SJSA1 (cell line): ENCODE measurements at regions not wholly inside any gene's neighbourhood (a gene's known extent, or its start where the extent isn't known, plus 50 kb on each side); places are given as distances from the start of the nearest gene placed in this dataset.
A peak's percentile ranks its signal among the peaks of the same experiment; 100 is the strongest.
"Not testable (repeated sequence)": the region's sequence is repeated elsewhere in the genome, so short reads cannot be mapped to it uniquely, and the experiment has no call there.

Experiments used
- DNase-seq, 2 experiments: peaks; one replicate each; pipeline ENCODE4 v3.0.0-alpha.2; 2015 to 2020; ENCODE audit warnings: low spot score in 2 of 2, low read depth in 1 of 2
- H3K27ac ChIP-seq: fragments of 250-450 bp; sonication (Bioruptor Pico); 2 replicates; pipeline ENCODE4 v1.5.1; 2020; ENCODE audit warnings: mild to moderate bottlenecking, moderate library complexity
- H3K27me3 ChIP-seq: fragments of 250-450 bp; sonication (Bioruptor Pico); replicated peaks from 2 replicates; pipeline ENCODE4 v1.5.1; 2020; ENCODE audit warnings: mild to moderate bottlenecking, moderate library complexity
- H3K36me3 ChIP-seq: fragments of 250-450 bp; sonication (Bioruptor Pico); 2 replicates; pipeline ENCODE4 v1.5.1; 2020; ENCODE audit warnings: mild to moderate bottlenecking
- H3K4me1 ChIP-seq: fragments of 250-450 bp; sonication (Bioruptor Pico); replicated peaks from 2 replicates; pipeline ENCODE4 v1.6.1; 2021; ENCODE audit warnings: mild to moderate bottlenecking
- H3K4me3 ChIP-seq: fragments of 250-450 bp; sonication (Bioruptor Pico); 2 replicates; pipeline ENCODE4 v1.5.1; 2020; ENCODE audit warnings: mild to moderate bottlenecking
- H3K9me3 ChIP-seq: fragments of 250-450 bp; sonication (Bioruptor Pico); replicated peaks from 2 replicates; pipeline ENCODE4 v1.5.1; 2020; ENCODE audit warnings: mild to moderate bottlenecking

DNA sequence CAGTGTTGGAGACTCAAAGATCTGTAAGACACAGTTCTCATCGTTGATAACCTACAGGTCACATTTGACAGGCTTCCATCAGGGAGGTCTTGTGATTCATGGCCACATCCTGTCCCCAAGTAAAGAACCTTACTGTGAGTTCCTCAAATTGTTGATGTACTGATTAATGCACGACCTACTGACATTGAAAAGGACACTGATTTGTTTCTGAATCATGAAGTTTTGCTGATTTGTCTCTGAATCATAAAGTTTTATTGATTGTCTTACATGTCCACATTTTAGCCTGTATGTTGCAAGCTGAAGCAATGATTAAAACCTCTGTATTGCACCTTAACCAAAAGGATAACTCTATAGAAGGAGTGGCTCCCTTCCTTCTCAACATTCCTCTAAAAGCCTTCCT, 476.3 kb upstream of the RUNX1 start:
- H3K27ac ChIP-seq = peak overlapping the region; percentile 17; the same call in 1 of the 2 replicates
- H3K4me1 ChIP-seq = peaks cover 30% of the 10 kb centered on the region
- H3K36me3 ChIP-seq = no peaks in the 10 kb centered on the region
- H3K4me3 ChIP-seq = no peak overlapping the region
- DNase-seq = peak in 1 of 2 experiments; percentile 44
- H3K9me3 ChIP-seq = no peaks in the 10 kb centered on the region
- no peaks in the 10 kb centered on the region for H3K27me3 ChIP-seq

- no peak overlapping the region for H3K27ac ChIP-seq
- H3K4me3 ChIP-seq = no peak overlapping the region
- no peaks in the 10 kb centered on the region for H3K9me3 ChIP-seq
- H3K4me1 ChIP-seq = peaks cover 17% of the 10 kb centered on the region
- no peaks in the 10 kb centered on the region for H3K36me3 ChIP-seq
- no peaks in the 10 kb centered on the region for H3K27me3 ChIP-seq
- DNase-seq = no peak
These were observed 472.9 kb upstream of the RUNX1 start for GRCh38 chr21:35521852-35522505.

DNA sequence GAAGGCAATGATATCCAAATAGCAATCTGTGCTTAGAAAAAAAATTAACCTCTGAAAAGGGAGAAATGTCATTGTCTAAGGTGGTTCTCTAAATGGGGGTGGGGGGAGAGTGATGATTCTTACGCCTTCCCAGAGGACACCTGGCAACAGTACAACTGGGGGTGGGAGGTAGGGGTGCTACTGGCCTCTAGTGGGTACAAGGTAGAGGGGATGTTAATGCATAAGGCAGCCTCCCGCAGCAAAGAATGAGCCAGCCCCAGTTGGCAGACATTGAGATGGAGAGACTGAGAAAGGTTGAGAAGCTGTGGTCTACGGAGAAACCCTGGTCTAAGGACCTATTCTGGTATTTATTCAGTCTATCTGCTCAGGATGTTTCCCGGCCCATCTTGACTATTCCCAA, 472.2 kb upstream of the RUNX1 start:
- no peak overlapping the region for H3K27ac ChIP-seq
- H3K27me3 ChIP-seq = no peaks in the 10 kb centered on the region
- no peak for DNase-seq
- H3K4me1 ChIP-seq = peaks cover 16% of the 10 kb centered on the region
- no peaks in the 10 kb centered on the region for H3K36me3 ChIP-seq
- no peak overlapping the region for H3K4me3 ChIP-seq
- H3K9me3 ChIP-seq = no peaks in the 10 kb centered on the region

GRCh38 chr21:35520856-35521255, 471.8 kb upstream of the RUNX1 start:
- Histone ChIP-seq H3K9me3 (no peaks in the 10 kb centered on the region), H3K27me3 (no peaks in the 10 kb centered on the region), H3K27ac (no peak overlapping the region), H3K4me3 (no peak overlapping the region), H3K4me1 (peaks cover 12% of the 10 kb centered on the region), H3K36me3 (no peaks in the 10 kb centered on the region)
- DNase-seq = no peak

- no peaks in the 10 kb centered on the region for H3K27me3 ChIP-seq
- no peak overlapping the region for H3K4me3 ChIP-seq
- H3K9me3 ChIP-seq = no peaks in the 10 kb centered on the region
- no peak overlapping the region for H3K27ac ChIP-seq
- H3K36me3 ChIP-seq = no peaks in the 10 kb centered on the region
- peaks cover 7% of the 10 kb centered on the region for H3K4me1 ChIP-seq
- DNase-seq = no peak
These were observed 471.2 kb upstream of the RUNX1 start for GRCh38 chr21:35520302-35520701.

GRCh38 chr21:35517865-35518264, 468.8 kb upstream of the RUNX1 start:
- no peaks in the 10 kb centered on the region for H3K36me3 ChIP-seq
- no peak overlapping the region for H3K27ac ChIP-seq
- H3K27me3 ChIP-seq = no peaks in the 10 kb centered on the region
- no peak for DNase-seq
- no peak overlapping the region for H3K4me3 ChIP-seq
- H3K4me1 ChIP-seq = no peaks in the 10 kb centered on the region
- H3K9me3 ChIP-seq = no peaks in the 10 kb centered on the region

DNA sequence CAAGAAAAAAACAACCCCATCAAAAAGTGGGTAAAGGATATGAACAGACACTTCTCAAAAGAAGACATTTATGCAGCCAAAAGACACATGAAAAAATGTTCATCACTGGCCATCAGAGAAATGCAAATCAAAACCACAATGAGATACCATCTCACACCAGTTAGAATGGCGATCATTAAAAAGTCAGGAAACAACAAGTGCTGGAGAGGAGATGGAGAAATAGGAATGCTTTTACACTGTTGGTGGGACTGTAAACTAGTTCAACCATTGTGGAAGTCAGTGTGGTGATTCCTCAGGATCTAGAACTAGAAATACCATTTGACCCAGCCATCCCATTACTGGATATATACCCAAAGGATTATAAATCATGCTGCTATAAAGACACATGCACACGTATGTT, 467.2 kb upstream of the RUNX1 start:
- not testable (repeated sequence) for H3K9me3 ChIP-seq, H3K36me3 ChIP-seq, H3K27ac ChIP-seq, DNase-seq, H3K27me3 ChIP-seq, H3K4me3 ChIP-seq
- peaks cover 12% of the 10 kb centered on the region for H3K4me1 ChIP-seq

DNA sequence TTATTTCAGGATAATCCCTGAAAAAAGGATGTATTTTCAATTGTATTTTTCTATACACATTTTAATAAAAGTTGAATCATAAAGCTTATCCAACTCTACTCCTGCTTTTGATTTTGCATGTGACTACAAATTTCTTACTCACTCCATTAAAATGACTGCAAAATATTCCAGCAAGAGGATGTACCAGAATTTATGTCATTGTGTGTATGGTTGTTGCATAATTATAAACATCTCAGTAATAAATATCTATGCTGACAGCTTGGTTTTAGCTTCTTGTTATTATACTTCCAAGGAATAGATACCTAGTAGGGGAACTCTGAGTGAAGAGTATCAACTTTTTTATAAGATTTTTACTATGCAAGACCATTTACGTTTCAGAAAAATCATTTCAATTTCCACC, 463.2 kb upstream of the RUNX1 start:
- H3K4me1 ChIP-seq = peaks cover 30% of the 10 kb centered on the region
- no peaks in the 10 kb centered on the region for H3K36me3 ChIP-seq
- H3K27ac ChIP-seq = peak overlapping the region; percentile 69; the same call in 1 of the 2 replicates
- H3K4me3 ChIP-seq = no peak overlapping the region
- DNase-seq = no peak
- H3K27me3 ChIP-seq = no peaks in the 10 kb centered on the region
- H3K9me3 ChIP-seq = no peaks in the 10 kb centered on the region

DNA sequence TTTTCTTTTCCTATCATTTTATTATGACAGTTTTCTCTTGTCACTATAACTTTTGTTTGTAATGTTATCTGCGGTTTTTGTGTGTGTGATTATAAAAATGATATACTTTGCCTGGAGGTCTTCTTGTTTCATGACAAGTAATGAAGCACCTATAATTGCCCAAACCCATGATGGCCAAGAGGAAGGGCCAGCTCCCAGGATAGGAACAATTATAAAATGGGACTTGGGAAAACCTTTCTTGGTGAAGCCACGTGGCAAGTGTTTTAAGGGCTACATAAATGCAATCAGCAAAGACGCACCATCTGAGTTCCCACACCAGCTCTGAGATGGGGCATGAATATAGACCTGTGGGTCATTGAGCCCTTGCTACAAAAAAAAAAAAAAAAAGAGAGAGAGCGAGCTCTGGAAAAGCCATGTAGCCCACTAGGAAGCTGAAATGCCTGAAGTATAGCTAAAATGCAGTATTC, 462.6 kb upstream of the RUNX1 start:
- H3K4me3 ChIP-seq = no peak overlapping the region

GRCh38 chr21:35510957-35511695, 462.0 kb upstream of the RUNX1 start:
- peaks cover 30% of the 10 kb centered on the region for H3K4me1 ChIP-seq
- no peak overlapping the region for H3K4me3 ChIP-seq
- no peaks in the 10 kb centered on the region for H3K27me3 ChIP-seq
- H3K9me3 ChIP-seq = no peaks in the 10 kb centered on the region
- H3K36me3 ChIP-seq = no peaks in the 10 kb centered on the region
- H3K27ac ChIP-seq = peak overlapping the region; percentile 69
- no peak for DNase-seq

More for the DNA sequence above, 462.6 kb upstream of the RUNX1 start:
- H3K9me3 ChIP-seq = no peaks in the 10 kb centered on the region
- H3K27me3 ChIP-seq = no peaks in the 10 kb centered on the region
- peak in 1 of 2 experiments; percentile 56 for DNase-seq
- H3K27ac ChIP-seq = peak overlapping the region; percentile 69
- H3K36me3 ChIP-seq = no peaks in the 10 kb centered on the region
- peaks cover 30% of the 10 kb centered on the region for H3K4me1 ChIP-seq

DNA sequence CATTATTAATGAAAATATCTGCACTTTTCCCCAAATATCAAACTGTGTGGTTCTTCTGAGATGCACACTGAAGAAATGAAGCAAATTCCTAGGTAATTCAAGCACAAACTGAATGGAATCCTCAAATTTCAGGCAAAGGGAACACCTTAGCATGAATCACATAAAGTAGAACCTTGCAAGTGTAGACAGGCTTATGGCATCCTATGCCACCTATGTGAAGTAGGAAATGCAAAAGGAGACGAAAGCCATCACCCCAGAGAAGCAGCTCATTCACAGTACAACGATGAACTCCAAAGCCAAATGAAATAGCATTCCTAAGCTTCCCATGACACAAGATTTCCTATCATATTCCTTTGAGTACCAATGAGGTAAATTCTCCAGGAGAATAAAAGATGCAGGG, 461.2 kb upstream of the RUNX1 start:
- H3K4me3 ChIP-seq = no peak overlapping the region
- no peaks in the 10 kb centered on the region for H3K9me3 ChIP-seq
- no peaks in the 10 kb centered on the region for H3K36me3 ChIP-seq
- DNase-seq = no peak
- no peak overlapping the region for H3K27ac ChIP-seq
- no peaks in the 10 kb centered on the region for H3K27me3 ChIP-seq
- H3K4me1 ChIP-seq = peaks cover 30% of the 10 kb centered on the region

DNA sequence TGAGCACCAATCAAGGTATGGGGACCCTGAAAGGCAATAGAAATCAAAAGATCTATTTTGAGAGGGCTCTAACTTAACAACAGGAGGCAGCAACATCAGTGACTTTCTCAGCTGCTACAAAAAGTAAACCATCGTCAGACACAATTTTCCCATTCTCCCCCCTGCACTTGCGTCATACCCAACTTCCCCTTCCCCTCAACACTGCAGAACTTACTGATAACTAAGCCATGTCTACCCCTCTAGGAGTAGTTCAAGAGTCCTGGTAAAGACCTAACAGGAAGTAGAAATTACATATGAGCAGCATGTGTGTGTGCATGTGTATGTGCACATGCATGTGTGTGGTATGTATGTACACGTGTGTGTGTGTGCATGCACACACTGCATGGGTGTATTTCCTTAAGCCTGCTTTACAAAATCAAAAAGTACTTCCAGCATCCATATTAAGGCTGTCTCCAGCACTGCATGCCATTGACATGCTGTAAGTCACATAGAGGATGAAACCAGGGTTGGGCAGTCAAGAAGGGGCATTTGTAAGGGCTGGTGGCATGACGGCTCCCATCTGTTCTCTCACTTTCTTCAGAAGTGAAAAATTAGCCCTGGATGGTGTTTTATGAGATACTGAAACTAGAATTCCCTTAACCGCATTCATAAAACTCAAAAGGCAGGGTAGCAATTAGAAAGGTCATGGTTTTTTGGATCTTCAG, 460.1 kb upstream of the RUNX1 start:
- Histone ChIP-seq H3K4me3 (no peak overlapping the region), H3K9me3 (no peaks in the 10 kb centered on the region), H3K27me3 (no peaks in the 10 kb centered on the region), H3K36me3 (no peaks in the 10 kb centered on the region), H3K27ac (no peak overlapping the region), H3K4me1 (peaks cover 30% of the 10 kb centered on the region)
- no peak for DNase-seq

DNA sequence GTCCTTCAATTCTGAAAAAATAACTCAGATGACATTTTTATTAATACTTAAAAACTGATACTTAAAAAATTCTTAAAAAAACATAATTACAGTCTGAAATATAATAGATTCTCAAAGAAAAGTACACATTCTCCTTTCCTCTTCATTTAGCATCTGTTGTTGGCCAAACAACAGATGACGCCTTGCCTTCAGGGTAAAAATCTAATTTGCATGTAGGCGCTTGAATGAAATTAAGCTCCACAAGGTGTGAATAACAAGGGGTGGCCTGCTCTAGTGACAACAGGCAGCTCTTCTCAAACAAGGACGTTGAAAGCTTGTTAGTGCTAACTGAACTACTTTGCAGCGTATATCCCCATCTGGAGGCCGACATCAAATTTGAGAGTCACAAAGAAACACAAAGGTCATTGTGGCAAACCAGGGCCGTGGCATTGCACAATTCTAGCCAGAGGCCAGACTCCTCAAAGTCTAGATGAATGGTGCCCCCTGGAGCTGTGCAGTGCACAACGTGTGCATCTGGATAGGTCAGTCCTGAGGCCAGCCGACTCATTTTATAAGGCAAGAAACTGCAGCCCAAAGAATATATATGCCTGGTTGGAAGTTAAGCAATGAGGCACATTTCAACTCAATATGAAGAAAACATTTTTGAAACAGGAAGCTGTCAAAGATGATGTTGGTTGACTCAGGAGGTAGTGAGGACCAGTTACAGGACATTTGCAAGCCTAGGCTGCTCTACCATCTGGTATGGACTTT, 459.2 kb upstream of the RUNX1 start:
- no peak overlapping the region for H3K4me3 ChIP-seq

More for the DNA sequence above, 459.2 kb upstream of the RUNX1 start:
- peak; percentile 62 to 66 for DNase-seq
- Histone ChIP-seq H3K9me3 (no peaks in the 10 kb centered on the region), H3K27ac (no peak overlapping the region), H3K4me1 (peaks cover 30% of the 10 kb centered on the region), H3K36me3 (no peaks in the 10 kb centered on the region), H3K27me3 (no peaks in the 10 kb centered on the region)
